Thyroid gland (tissue), 4 donors: ENCODE measurements at regions not wholly inside any gene's neighbourhood (a gene's known extent, or its start where the extent isn't known, plus 50 kb on each side); places are given as distances from the start of the nearest gene placed in this dataset.

Experiments
- DNase-seq, 2 donors: peaks; one replicate each; pipeline ENCODE4 v3.0.0-alpha.2; 2019
- H3K27ac ChIP-seq, 3 donors: fragments of 200-600 bp; sonication (generic); 1 replicate in 2 of 3; 2 replicates in 1 of 3; pipeline ENCODE4 v1.5.1; 2016 to 2019; ENCODE audit warnings: mild to moderate bottlenecking in 1 of 3, moderate library complexity in 1 of 3
- H3K27me3 ChIP-seq: fragments of 200-600 bp; sonication (generic); one replicate; pipeline ENCODE4 v1.5.1; 2019
- H3K36me3 ChIP-seq, 2 donors: fragments of 200-600 bp; sonication (generic); one replicate each; pipeline ENCODE4 v1.5.1; 2016 to 2019
- H3K4me1 ChIP-seq, 2 donors: fragments of 200-600 bp; sonication (generic); one replicate each; pipeline ENCODE4 v1.5.1; 2017 to 2019
- H3K4me3 ChIP-seq, 3 donors: fragments of 200-600 bp; sonication (generic); replicated peaks in 1 of 3; 1 replicate in 2 of 3; 2 replicates in 1 of 3; pipeline ENCODE4 v1.5.1; 2016; ENCODE audit warnings: mild to moderate bottlenecking in 1 of 3
- H3K9me3 ChIP-seq: fragments of 200-600 bp; sonication (generic); one replicate; pipeline ENCODE4 v1.5.1; 2017
- POLR2A ChIP-seq, 2 donors: fragments of 450-650 bp; IDR thresholded peaks; one replicate each; pipeline ENCODE4 v1.6.1; 2017; ENCODE audit warnings: antibody characterized with exemption in 2 of 2, mild to moderate bottlenecking in 2 of 2, moderate library complexity in 1 of 2
- WGBS, 2 donors: methylation state at CpG; one replicate each; pipeline ENCODE4 v1.1.5; 2017; 5-methylcytosine and 5-hydroxymethylcytosine counted together
- intact Hi-C: fragments of 100-400 bp; cut with DNase I; formaldehyde crosslinking; loops from one replicate; pipeline ENCODE4 v1.15.1; 2023
- TF ChIP-seq, protein P1 (sequence below), 6 experiments: fragments of 200-600 bp in 3 of 6; fragments of 450-650 bp in 3 of 6; sonication (generic) in 3 of 6; IDR thresholded peaks; one replicate each; pipeline ENCODE4 v1.5.1; 2016 to 2019; ENCODE audit warnings: antibody characterized with exemption in 6 of 6, mild to moderate bottlenecking in 2 of 6, inconsistent platforms in 1 of 6, moderate library complexity in 1 of 6

GRCh38 chr5:174800435-174800834 is 76.1 kb downstream of the MSX2 start:
- DNase-seq: no peak

DNA sequence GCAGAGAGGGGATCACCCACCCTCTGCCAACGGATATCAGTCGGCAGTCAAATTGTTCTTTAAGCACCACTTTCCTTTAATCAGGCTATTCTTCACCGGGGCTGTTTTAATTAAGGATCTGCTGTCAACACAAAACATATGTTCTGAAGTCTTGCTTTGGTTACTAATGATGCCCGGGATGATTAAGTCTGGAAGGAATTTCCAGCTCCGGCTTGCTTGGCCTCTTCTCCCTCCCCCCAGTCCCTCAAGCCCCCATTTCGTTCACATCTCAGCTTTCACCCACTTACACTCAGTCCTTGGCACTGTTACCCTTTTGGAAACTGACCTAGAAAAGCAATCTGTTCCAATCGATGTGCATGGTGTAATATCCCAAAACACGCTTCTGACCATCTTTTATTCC is 74.7 kb downstream of the MSX2 start:
- TF ChIP-seq, protein P1, sequence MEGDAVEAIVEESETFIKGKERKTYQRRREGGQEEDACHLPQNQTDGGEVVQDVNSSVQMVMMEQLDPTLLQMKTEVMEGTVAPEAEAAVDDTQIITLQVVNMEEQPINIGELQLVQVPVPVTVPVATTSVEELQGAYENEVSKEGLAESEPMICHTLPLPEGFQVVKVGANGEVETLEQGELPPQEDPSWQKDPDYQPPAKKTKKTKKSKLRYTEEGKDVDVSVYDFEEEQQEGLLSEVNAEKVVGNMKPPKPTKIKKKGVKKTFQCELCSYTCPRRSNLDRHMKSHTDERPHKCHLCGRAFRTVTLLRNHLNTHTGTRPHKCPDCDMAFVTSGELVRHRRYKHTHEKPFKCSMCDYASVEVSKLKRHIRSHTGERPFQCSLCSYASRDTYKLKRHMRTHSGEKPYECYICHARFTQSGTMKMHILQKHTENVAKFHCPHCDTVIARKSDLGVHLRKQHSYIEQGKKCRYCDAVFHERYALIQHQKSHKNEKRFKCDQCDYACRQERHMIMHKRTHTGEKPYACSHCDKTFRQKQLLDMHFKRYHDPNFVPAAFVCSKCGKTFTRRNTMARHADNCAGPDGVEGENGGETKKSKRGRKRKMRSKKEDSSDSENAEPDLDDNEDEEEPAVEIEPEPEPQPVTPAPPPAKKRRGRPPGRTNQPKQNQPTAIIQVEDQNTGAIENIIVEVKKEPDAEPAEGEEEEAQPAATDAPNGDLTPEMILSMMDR (IDR thresholded peaks at IDR 0.05): no peak
- TF ChIP-seq POLR2A (IDR thresholded peaks at IDR 0.05): no peak
- no peaks in the 10 kb centered on the region for H3K27me3 ChIP-seq
- intact Hi-C loops: no loop called here
- H3K36me3 ChIP-seq: no peaks in the 10 kb centered on the region
- no peaks in the 10 kb centered on the region for H3K4me1 ChIP-seq
- DNase-seq: no peak
- H3K4me3 ChIP-seq: no peak overlapping the region
- H3K27ac ChIP-seq: no peak overlapping the region
- H3K9me3 ChIP-seq: no peaks in the 10 kb centered on the region
- 52% methylated on average over 8 of the region's 8 CpGs for WGBS, 2 donors

More at GRCh38 chr5:174800435-174800834, 76.1 kb downstream of the MSX2 start:
- no peak overlapping the region for H3K4me3 ChIP-seq
- no peaks in the 10 kb centered on the region for H3K4me1 ChIP-seq
- H3K27me3 ChIP-seq: no peaks in the 10 kb centered on the region
- TF ChIP-seq POLR2A (IDR thresholded peaks at IDR 0.05): no peak
- TF ChIP-seq, protein P1 (IDR thresholded peaks at IDR 0.05): no peak
- intact Hi-C loops: no loop called here
- H3K9me3 ChIP-seq: no peaks in the 10 kb centered on the region
- H3K36me3 ChIP-seq: no peaks in the 10 kb centered on the region
- no peak overlapping the region for H3K27ac ChIP-seq

DNA sequence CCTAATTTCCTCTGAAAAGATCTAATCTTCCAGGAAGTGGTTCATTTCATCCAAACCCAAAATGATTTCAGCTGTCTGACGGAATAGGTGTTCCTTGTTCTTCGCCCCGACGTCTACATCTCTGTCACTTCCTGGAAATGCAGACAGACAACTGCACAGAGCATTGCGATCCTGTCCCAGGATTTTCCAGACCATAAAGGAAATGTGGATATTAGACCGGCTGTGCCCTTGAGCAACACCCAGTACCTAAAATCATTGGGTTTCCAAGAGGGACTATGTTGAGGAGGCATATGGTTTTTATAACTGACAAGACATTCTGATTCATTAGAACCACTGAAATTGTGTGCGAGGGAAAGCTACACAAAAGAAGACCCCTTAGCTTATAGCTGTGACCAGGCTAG is 74.2 kb downstream of the MSX2 start:
- DNase-seq: no peak
- Histone ChIP-seq H3K36me3 (no peaks in the 10 kb centered on the region), H3K9me3 (no peaks in the 10 kb centered on the region), H3K27ac (no peak overlapping the region), H3K27me3 (no peaks in the 10 kb centered on the region), H3K4me3 (no peak overlapping the region), H3K4me1 (no peaks in the 10 kb centered on the region)
- 61 to 65% methylated on average over 7 of the region's 7 CpGs for WGBS, 2 donors
- TF ChIP-seq POLR2A (IDR thresholded peaks at IDR 0.05): no peak
- TF ChIP-seq, protein P1 (IDR thresholded peaks at IDR 0.05): no peak
- intact Hi-C loops: no loop called here

DNA sequence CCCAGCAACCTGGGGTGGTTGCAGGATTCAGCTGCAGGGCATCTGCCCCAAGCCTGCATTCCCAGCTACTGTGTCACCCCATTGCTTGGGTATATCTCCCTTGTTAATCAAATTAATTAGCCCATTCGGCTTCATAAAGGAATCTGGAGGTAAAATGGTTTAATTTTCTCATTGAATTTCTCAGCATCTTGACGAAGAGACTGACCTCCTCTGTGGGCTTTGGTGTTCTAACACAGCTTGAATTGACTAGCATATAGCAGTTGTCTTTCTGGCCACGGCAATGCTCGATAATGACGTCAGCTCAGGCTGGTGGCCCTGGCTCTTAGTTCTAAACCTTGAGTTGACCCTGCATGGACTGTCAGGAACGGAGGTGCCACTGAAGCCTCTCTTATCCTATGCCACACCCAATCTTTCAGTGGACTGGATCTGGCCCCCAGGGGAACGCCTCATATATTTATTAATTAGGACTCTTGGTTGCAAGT is 72.4 kb downstream of the MSX2 start:
- no peaks in the 10 kb centered on the region for H3K9me3 ChIP-seq
- H3K27ac ChIP-seq: no peak overlapping the region
- H3K4me3 ChIP-seq: no peak overlapping the region
- H3K36me3 ChIP-seq: no peaks in the 10 kb centered on the region
- H3K4me1 ChIP-seq: no peaks in the 10 kb centered on the region
- TF ChIP-seq POLR2A (IDR thresholded peaks at IDR 0.05): no peak
- TF ChIP-seq, protein P1 (IDR thresholded peaks at IDR 0.05): no peak
- H3K27me3 ChIP-seq: no peaks in the 10 kb centered on the region
- no peak for DNase-seq
- intact Hi-C loops: no loop called here
- WGBS, 2 donors: 86 to 88% methylated on average over 7 of the region's 7 CpGs

DNA sequence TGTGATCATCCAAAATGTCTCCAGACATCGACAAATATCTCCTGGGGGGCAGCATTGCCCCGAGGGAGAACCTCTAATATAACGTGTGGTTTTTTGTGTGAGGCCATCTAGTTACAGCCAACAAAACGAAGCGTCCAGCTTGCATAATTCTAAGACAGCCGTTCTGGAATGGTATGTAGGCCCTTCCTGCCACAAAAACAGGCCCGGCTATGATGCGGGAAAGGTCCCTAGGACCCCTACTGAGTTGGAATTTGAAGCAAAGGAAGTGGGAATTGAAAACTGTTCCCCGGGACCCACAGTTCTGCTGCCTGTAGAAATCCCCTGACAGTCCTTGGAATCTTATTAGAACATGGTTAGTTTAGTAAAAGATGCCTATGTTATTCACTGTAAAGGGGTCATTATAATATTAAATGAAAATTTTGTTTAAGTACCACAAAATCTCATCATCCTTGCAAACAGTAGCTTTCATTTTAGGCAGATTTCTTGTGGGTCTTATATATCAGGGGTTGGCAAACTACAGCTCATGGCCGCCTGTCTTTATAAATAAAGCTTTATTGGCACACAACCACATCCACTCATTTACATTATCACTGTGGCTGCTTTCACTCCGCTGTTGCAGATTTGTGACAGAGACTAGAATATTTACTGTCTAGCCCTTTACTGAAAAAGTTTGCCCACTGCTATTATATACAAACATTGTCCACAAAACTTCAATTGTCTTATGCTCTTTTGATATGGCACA is 70.7 kb downstream of the MSX2 start:
- H3K9me3 ChIP-seq: no peaks in the 10 kb centered on the region
- no peak for DNase-seq
- no peak overlapping the region for H3K4me3 ChIP-seq
- no peak for TF ChIP-seq POLR2A (IDR thresholded peaks at IDR 0.05)
- TF ChIP-seq, protein P1 (IDR thresholded peaks at IDR 0.05): no peak
- intact Hi-C loops: loop anchor here (5.0 kb wide), 1 partner anchor 378 kb away; no protein-coding TSS in a partner anchor
- H3K36me3 ChIP-seq: no peaks in the 10 kb centered on the region
- H3K4me1 ChIP-seq: no peaks in the 10 kb centered on the region
- no peaks in the 10 kb centered on the region for H3K27me3 ChIP-seq
- H3K27ac ChIP-seq: no peak overlapping the region
- 50 to 57% methylated on average over 11 of the region's 11 CpGs for WGBS, 2 donors
